HG03378 (cell line): ENCODE measurements at regions not wholly inside any gene's neighbourhood (a gene's known extent, or its start where the extent isn't known, plus 50 kb on each side); places are given as distances from the start of the nearest gene placed in this dataset.

ENCODE experiments used
- ATAC-seq: cut with Tn5 transposase; IDR thresholded peaks from one replicate; pipeline ENCODE4 v1.9.1; 2021; ENCODE audit warnings: mild to moderate bottlenecking, moderate library complexity; ENCODE audit not compliant: unreplicated experiment

GRCh38 chr21:26659182-26659581, 86.1 kb upstream of the CYYR1 start:
- no peak for ATAC-seq

GRCh38 chr21:26655460-26655859, 82.4 kb upstream of the CYYR1 start:
- no peak for ATAC-seq

GRCh38 chr21:26653430-26653829, 80.3 kb upstream of the CYYR1 start:
- no peak for ATAC-seq

GRCh38 chr21:26652854-26653253, 79.8 kb upstream of the CYYR1 start:
- no peak for ATAC-seq

- no peak for ATAC-seq
Observed at GRCh38 chr21:26641062-26641461, 68.0 kb upstream of the CYYR1 start.

GRCh38 chr21:26637201-26637745, 64.2 kb upstream of the CYYR1 start:
- no peak for ATAC-seq

- no peak for ATAC-seq
Observed at GRCh38 chr21:26635681-26636080, 62.6 kb upstream of the CYYR1 start.

GRCh38 chr21:26632691-26633090, 59.6 kb upstream of the CYYR1 start:
- ATAC-seq = no peak

- ATAC-seq = no peak
Observed at GRCh38 chr21:26626187-26626586, 53.1 kb upstream of the CYYR1 start.

GRCh38 chr21:26624983-26625519, 52.0 kb upstream of the CYYR1 start:
- no peak for ATAC-seq
